Prostate gland (tissue), 2 donors: ENCODE measurements at regions not wholly inside any gene's neighbourhood (a gene's known extent, or its start where the extent isn't known, plus 50 kb on each side); places are given as distances from the start of the nearest gene placed in this dataset.

Experiments
- DNase-seq: peaks from one replicate; pipeline ENCODE4 v3.0.0-alpha.2; 2019; ENCODE audit warnings: low spot score
- H3K27ac ChIP-seq, 2 donors: fragments of 200-600 bp; sonication (generic); 2 replicates each; pipeline ENCODE4 v1.5.1; 2017 to 2019
- H3K27me3 ChIP-seq: fragments of 200-600 bp; sonication (generic); replicated peaks from 2 replicates; pipeline ENCODE4 v1.5.1; 2019; ENCODE audit not compliant: insufficient read depth
- H3K36me3 ChIP-seq, 2 donors: fragments of 200-600 bp; sonication (generic); 1 replicate in 1 of 2; 2 replicates in 1 of 2; pipeline versions ENCODE4 v1.5.1 to v1.8.1; 2017 to 2019
- H3K4me1 ChIP-seq: fragments of 200-600 bp; sonication (generic); replicated peaks from 2 replicates; pipeline ENCODE4 v1.5.1; 2019
- H3K4me3 ChIP-seq, 2 donors: fragments of 200-600 bp; sonication (generic); 2 replicates each; pipeline ENCODE4 v1.5.1; 2017 to 2019
- H3K9me3 ChIP-seq: fragments of 200-600 bp; sonication (generic); 2 replicates; pipeline ENCODE4 v1.5.1; 2017
- CTCF ChIP-seq, 4 experiments: fragments of 200-600 bp in 2 of 4; fragments of 450-650 bp in 2 of 4; sonication (generic) in 2 of 4; IDR thresholded peaks; 1 replicate in 3 of 4; 2 replicates in 1 of 4; pipeline ENCODE4 v1.5.1; 2016 to 2019; ENCODE audit warnings: antibody characterized with exemption in 4 of 4, mild to moderate bottlenecking in 2 of 4, moderate library complexity in 2 of 4
- POLR2A ChIP-seq: fragments of 450-650 bp; IDR thresholded peaks from one replicate; pipeline ENCODE4 v1.6.1; 2016; ENCODE audit warnings: antibody characterized with exemption, mild to moderate bottlenecking
- POLR2AphosphoS5 ChIP-seq: sonication (generic); formaldehyde crosslinking; IDR thresholded peaks from one replicate; pipeline ENCODE4 v1.6.1; 2017; ENCODE audit warnings: antibody characterized with exemption
- WGBS: methylation state at CpG from one replicate; pipeline ENCODE4 v1.1.5; 2018; 5-methylcytosine and 5-hydroxymethylcytosine counted together
- intact Hi-C: fragments of 100-400 bp; cut with DNase I; formaldehyde crosslinking; loops from one replicate; pipeline ENCODE4 v1.14.2; 2022

- DNase-seq: no peak
- no peak overlapping the region for H3K27ac ChIP-seq
- H3K27me3 ChIP-seq: no peaks in the 10 kb centered on the region
- WGBS: 92% methylated on average over 2 of the region's 2 CpGs
- no peak for TF ChIP-seq POLR2AphosphoS5
- TF ChIP-seq CTCF (IDR thresholded peaks at IDR 0.05): no peak
- TF ChIP-seq POLR2A: no peak
- H3K4me1 ChIP-seq: no peaks in the 10 kb centered on the region
- H3K4me3 ChIP-seq: no peak overlapping the region
- no peaks in the 10 kb centered on the region for H3K36me3 ChIP-seq
- no peaks in the 10 kb centered on the region for H3K9me3 ChIP-seq
- intact Hi-C loops: no loop called here
These were observed 109.0 kb upstream of the HTR2A start for GRCh38 chr13:47005756-47006414.

DNA sequence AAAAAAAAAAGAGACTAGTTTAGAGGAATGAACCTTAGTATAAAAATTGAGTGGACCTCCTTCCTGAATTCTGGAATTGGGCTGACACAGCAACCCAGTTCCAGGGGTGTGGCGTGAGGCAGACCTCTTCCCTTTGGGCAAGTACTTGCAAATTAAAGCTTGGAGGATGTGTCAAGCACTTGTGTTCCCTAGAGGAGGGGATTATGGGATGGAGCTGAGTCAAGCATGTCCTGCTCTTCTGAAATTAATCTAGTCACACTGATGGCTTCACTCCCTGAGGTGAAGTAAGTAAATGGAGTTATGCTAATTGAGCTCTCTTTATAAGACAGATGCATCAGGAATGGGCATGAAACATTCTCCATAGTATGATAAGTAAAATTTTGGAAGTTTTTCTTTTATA lies 107.7 kb upstream of the HTR2A start:
- TF ChIP-seq POLR2A (no peak), POLR2AphosphoS5 (no peak), CTCF (IDR thresholded peaks at IDR 0.05) (no peak)
- Histone ChIP-seq H3K4me3 (no peak overlapping the region), H3K9me3 (no peaks in the 10 kb centered on the region), H3K27me3 (no peaks in the 10 kb centered on the region), H3K27ac (no peak overlapping the region), H3K4me1 (no peaks in the 10 kb centered on the region), H3K36me3 (no peaks in the 10 kb centered on the region)
- no peak for DNase-seq
- 93% methylated on average over 1 of the region's 1 CpG for WGBS
- intact Hi-C loops: no loop called here

DNA sequence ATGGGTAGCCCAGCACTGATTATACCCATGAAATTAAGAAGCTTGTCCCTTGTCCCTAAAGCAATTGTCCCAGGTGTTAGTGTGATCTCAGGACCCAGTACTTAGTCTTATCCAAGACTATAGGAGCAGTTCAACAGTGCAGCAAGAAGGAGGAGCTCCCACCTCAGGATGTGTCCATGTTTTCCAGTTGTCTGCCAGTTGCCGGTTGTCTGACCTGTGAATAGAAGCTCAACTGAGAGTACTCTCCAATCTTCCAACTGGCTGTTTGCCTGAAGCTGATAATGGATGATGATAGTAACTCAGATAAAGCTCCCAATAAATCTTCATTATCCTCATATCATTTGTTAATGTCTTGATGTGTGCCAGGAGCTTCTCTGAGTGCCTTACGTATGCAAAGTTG lies 107.2 kb upstream of the HTR2A start:
- Histone ChIP-seq H3K27me3 (no peaks in the 10 kb centered on the region), H3K36me3 (no peaks in the 10 kb centered on the region), H3K4me3 (no peak overlapping the region), H3K9me3 (no peaks in the 10 kb centered on the region), H3K4me1 (no peaks in the 10 kb centered on the region), H3K27ac (no peak overlapping the region)
- TF ChIP-seq POLR2AphosphoS5 (no peak), CTCF (IDR thresholded peaks at IDR 0.05) (no peak), POLR2A (no peak)
- intact Hi-C loops: no loop called here
- DNase-seq: no peak
- 28% methylated on average over 2 of the region's 2 CpGs for WGBS

GRCh38 chr13:47000165-47000564 lies 103.3 kb upstream of the HTR2A start:
- Histone ChIP-seq H3K27me3 (no peaks in the 10 kb centered on the region), H3K4me3 (no peak overlapping the region), H3K9me3 (no peaks in the 10 kb centered on the region), H3K36me3 (no peaks in the 10 kb centered on the region), H3K4me1 (no peaks in the 10 kb centered on the region), H3K27ac (no peak overlapping the region)
- DNase-seq: no peak
- TF ChIP-seq CTCF (IDR thresholded peaks at IDR 0.05) (no peak), POLR2A (no peak), POLR2AphosphoS5 (no peak)
- 54% methylated on average over 3 of the region's 3 CpGs for WGBS
- intact Hi-C loops: no loop called here

DNA sequence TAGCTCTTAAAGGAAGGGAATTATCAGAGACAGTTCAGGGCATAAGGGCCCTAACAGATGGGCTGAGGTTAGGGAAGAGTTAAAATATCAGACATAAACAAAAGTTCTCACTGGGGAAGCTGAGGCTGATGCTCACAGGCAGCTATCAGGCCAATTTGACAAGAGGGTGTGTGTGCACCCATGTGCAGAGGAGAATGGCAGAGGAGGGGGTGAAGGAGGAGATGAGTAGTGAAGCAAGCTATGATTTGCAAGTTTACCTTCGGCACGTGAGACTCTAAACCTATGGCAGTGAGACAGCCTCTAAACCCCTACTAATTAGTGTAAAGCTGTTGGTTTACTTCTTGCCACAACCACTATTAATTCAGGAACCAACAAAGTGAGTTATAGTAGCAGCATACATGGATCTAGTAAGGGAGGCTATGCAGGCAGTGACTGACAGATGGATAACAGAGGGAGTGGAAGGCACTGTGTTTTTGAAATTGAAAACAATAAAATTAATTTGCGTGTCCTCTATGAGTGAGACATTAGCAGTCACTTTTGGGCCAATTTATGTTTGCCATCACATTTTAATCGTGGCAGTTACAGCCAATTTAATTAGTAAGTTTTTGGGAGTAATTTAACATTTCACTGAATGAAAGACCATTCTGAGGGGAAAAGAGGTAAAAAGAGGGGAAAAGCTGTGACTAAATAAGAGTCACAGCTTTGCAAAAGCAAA lies 99.6 kb upstream of the HTR2A start:
- H3K9me3 ChIP-seq: no peaks in the 10 kb centered on the region
- no peak overlapping the region for H3K4me3 ChIP-seq
- DNase-seq: no peak
- 68% methylated on average over 4 of the region's 4 CpGs for WGBS
- no peaks in the 10 kb centered on the region for H3K4me1 ChIP-seq
- H3K36me3 ChIP-seq: no peaks in the 10 kb centered on the region
- H3K27ac ChIP-seq: no peak overlapping the region
- TF ChIP-seq POLR2A: no peak
- no peak for TF ChIP-seq CTCF (IDR thresholded peaks at IDR 0.05)
- no peak for TF ChIP-seq POLR2AphosphoS5
- no peaks in the 10 kb centered on the region for H3K27me3 ChIP-seq
- intact Hi-C loops: no loop called here
